ENCODE measurements at regions not wholly inside any gene's neighbourhood (a gene's known extent, or its start where the extent isn't known, plus 50 kb on each side); places are given as distances from the start of the nearest gene placed in this dataset.

DNA sequence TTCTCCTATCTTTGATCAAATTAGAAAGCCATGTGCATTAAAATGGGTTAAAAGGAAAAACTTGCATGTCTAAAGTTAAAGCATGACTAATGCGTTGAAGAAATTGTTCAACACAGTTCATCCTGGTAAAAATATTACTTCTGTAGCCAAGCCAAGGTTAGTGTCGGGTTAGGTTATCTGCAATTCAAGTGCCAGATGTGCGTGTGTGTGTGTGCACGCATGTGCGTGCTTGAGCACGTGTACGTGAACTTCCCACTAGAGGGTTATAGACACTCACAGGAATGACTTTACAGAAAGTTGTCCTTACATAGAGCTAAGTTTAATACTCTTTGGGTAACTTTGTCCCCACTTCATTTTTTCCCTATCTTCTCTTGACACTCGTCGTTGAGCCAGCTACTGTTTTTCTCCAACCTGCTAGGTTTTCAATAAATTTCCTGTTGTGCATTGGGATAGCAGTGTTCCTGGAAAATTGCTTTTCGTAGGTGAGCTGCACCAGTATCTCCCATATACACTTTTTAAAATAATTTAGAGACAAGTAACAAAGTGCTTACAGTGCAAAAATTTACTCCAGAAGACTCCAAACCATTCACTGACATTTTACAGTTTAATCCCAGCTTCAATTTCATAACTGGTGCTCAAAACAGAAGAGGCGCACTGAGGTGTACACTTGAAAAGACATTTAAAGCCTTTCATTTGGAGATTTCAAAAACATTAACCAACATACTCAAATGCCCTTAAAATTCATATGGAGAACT lies 353.8 kb downstream of the NFIB start:
- Histone ChIP-seq H3K27ac (no peak overlapping the region), H3K9me3 (no peaks in the 10 kb centered on the region), H3K4me3 (no peak overlapping the region), H3K4me1 (no peaks in the 10 kb centered on the region), H3K4me2 (no peak overlapping the region)
- no peak for DNase-seq (ENCODE audit: low read depth in 1 of 2, low spot score in 1 of 2)
- no peak for FAIRE-seq
- ChIA-PET CTCF (no interaction called here), POLR2A (interaction anchor here (0.6 kb wide), 1 partner anchor 46 kb away, joined by 3 read pairs; no protein-coding TSS in a partner anchor)
- WGBS (ENCODE audit: missing lambda C conversion rate), result 78% methylated on average over 11 of the region's 11 CpGs
- TF ChIP-seq JUN (IDR thresholded peaks at IDR 0.05) (no peak), RCOR1 (IDR thresholded peaks at IDR 0.05; ENCODE audit: low read depth, low read length) (no peak), TP53 (CRISPR knock-in tag; IDR thresholded peaks at IDR 0.05) (no peak), MAFK (IDR thresholded peaks at IDR 0.05; ENCODE audit: partially characterized antibody) (peak; percentile 86), RFX5 (IDR thresholded peaks at IDR 0.05) (no peak), CBX8 (IDR thresholded peaks at IDR 0.05) (no peak), TFCP2L1 (CRISPR knock-in tag; IDR thresholded peaks at IDR 0.05) (no peak)
- TF ChIP-seq, protein P1, sequence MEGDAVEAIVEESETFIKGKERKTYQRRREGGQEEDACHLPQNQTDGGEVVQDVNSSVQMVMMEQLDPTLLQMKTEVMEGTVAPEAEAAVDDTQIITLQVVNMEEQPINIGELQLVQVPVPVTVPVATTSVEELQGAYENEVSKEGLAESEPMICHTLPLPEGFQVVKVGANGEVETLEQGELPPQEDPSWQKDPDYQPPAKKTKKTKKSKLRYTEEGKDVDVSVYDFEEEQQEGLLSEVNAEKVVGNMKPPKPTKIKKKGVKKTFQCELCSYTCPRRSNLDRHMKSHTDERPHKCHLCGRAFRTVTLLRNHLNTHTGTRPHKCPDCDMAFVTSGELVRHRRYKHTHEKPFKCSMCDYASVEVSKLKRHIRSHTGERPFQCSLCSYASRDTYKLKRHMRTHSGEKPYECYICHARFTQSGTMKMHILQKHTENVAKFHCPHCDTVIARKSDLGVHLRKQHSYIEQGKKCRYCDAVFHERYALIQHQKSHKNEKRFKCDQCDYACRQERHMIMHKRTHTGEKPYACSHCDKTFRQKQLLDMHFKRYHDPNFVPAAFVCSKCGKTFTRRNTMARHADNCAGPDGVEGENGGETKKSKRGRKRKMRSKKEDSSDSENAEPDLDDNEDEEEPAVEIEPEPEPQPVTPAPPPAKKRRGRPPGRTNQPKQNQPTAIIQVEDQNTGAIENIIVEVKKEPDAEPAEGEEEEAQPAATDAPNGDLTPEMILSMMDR (IDR thresholded peaks at IDR 0.05), result no peak
- no peak for ATAC-seq

GRCh38 chr9:13958672-13959071 lies 355.3 kb downstream of the NFIB start:
- ATAC-seq (no peak), FAIRE-seq (no peak), DNase-seq (ENCODE audit: low read depth in 1 of 2, low spot score in 1 of 2) (no peak)
- TF ChIP-seq PBX3 (IDR thresholded peaks at IDR 0.05), result no peak
- no peak for TF ChIP-seq NR3C1 (IDR thresholded peaks at IDR 0.05)
- TF ChIP-seq POLR2AphosphoS2 (conservative IDR thresholded peaks at IDR 0.05; ENCODE audit: low read length), result no peak
- TF ChIP-seq CEBPB (IDR thresholded peaks at IDR 0.05), result no peak
- TF ChIP-seq EHMT2 (IDR thresholded peaks at IDR 0.05; ENCODE audit: low read depth), result no peak
- TF ChIP-seq, protein P2, sequence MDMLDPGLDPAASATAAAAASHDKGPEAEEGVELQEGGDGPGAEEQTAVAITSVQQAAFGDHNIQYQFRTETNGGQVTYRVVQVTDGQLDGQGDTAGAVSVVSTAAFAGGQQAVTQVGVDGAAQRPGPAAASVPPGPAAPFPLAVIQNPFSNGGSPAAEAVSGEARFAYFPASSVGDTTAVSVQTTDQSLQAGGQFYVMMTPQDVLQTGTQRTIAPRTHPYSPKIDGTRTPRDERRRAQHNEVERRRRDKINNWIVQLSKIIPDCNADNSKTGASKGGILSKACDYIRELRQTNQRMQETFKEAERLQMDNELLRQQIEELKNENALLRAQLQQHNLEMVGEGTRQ (IDR thresholded peaks at IDR 0.05), result no peak
- TF ChIP-seq FOXS1 (CRISPR knock-in tag; IDR thresholded peaks at IDR 0.05), result no peak
- TF ChIP-seq RARB (CRISPR knock-in tag; IDR thresholded peaks at IDR 0.05), result no peak
- no peak for TF ChIP-seq CBX8 (IDR thresholded peaks at IDR 0.05)
- TF ChIP-seq RNF2 (IDR thresholded peaks at IDR 0.05; ENCODE audit: borderline replicate concordance, low read depth), result no peak
- ChIA-PET CTCF (no interaction called here), POLR2A (no interaction called here)
- H3K9me3 ChIP-seq, result no peaks in the 10 kb centered on the region
- H3K4me3 ChIP-seq, result no peak overlapping the region
- no peak overlapping the region for H3K4me2 ChIP-seq
- 47% methylated on average over 1 of the region's 1 CpG for WGBS (ENCODE audit: missing lambda C conversion rate)
- no peaks in the 10 kb centered on the region for H3K4me1 ChIP-seq
- no peak overlapping the region for H3K27ac ChIP-seq

GRCh38 chr9:13957089-13957488 lies 356.9 kb downstream of the NFIB start:
- ATAC-seq (no peak), FAIRE-seq (no peak), DNase-seq (ENCODE audit: low read depth in 1 of 2, low spot score in 1 of 2) (no peak)
- 84% methylated on average over 2 of the region's 2 CpGs for WGBS (ENCODE audit: missing lambda C conversion rate)
- CTCF ChIA-PET, result no interaction called here
- H3K4me1 ChIP-seq, result no peaks in the 10 kb centered on the region
- no peak overlapping the region for H3K27ac ChIP-seq
- POLR2A ChIA-PET, result no interaction called here
- H3K4me2 ChIP-seq, result no peak overlapping the region
- no peak overlapping the region for H3K4me3 ChIP-seq
- no peaks in the 10 kb centered on the region for H3K9me3 ChIP-seq
- TF ChIP-seq EP300 (IDR thresholded peaks at IDR 0.05) (no peak), HOXB13 (CRISPR knock-in tag; IDR thresholded peaks at IDR 0.05; ENCODE audit: low read depth) (no peak), CHD4 (IDR thresholded peaks at IDR 0.05; ENCODE audit: borderline replicate concordance) (no peak), MYC (IDR thresholded peaks at IDR 0.05; ENCODE audit: borderline replicate concordance, low read length) (no peak), HOXB5 (CRISPR knock-in tag; IDR thresholded peaks at IDR 0.05) (no peak), CHD2 (IDR thresholded peaks at IDR 0.05; ENCODE audit: low read length, partially characterized antibody) (no peak), ZNF302 (CRISPR knock-in tag; IDR thresholded peaks at IDR 0.05) (no peak), NFE2L2 (conservative IDR thresholded peaks at IDR 0.05; ENCODE audit: low read length) (no peak), ATOH8 (CRISPR knock-in tag; IDR thresholded peaks at IDR 0.05; ENCODE audit: low read depth) (no peak), HDAC2 (IDR thresholded peaks at IDR 0.05) (no peak), MAZ (IDR thresholded peaks at IDR 0.05; ENCODE audit: borderline replicate concordance, low read depth, low read length) (no peak), FOSB (CRISPR knock-in tag; IDR thresholded peaks at IDR 0.05) (no peak), ZSCAN20 (CRISPR knock-in tag; IDR thresholded peaks at IDR 0.05) (no peak), PBX3 (IDR thresholded peaks at IDR 0.05) (no peak)
- TF ChIP-seq, protein P3, sequence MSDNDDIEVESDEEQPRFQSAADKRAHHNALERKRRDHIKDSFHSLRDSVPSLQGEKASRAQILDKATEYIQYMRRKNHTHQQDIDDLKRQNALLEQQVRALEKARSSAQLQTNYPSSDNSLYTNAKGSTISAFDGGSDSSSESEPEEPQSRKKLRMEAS (IDR thresholded peaks at IDR 0.05), result no peak

Measured in A549 (cell line).